Uterus (tissue), 2 donors: ENCODE measurements at regions not wholly inside any gene's neighbourhood (a gene's known extent, or its start where the extent isn't known, plus 50 kb on each side); places are given as distances from the start of the nearest gene placed in this dataset.

Experiments
- POLR2A ChIP-seq, 2 donors: fragments of 450-650 bp; IDR thresholded peaks; one replicate each; pipeline ENCODE4 v1.6.1; 2016; ENCODE audit warnings: antibody characterized with exemption in 2 of 2, mild to moderate bottlenecking in 1 of 2, moderate library complexity in 1 of 2
- TF ChIP-seq, protein P1 (sequence below), 4 experiments: fragments of 200-600 bp in 2 of 4; fragments of 450-650 bp in 2 of 4; sonication (generic) in 2 of 4; IDR thresholded peaks; one replicate each; pipeline ENCODE4 v1.5.1; 2016 to 2019; ENCODE audit warnings: antibody characterized with exemption in 4 of 4, mild to moderate bottlenecking in 2 of 4, moderate library complexity in 1 of 4

DNA sequence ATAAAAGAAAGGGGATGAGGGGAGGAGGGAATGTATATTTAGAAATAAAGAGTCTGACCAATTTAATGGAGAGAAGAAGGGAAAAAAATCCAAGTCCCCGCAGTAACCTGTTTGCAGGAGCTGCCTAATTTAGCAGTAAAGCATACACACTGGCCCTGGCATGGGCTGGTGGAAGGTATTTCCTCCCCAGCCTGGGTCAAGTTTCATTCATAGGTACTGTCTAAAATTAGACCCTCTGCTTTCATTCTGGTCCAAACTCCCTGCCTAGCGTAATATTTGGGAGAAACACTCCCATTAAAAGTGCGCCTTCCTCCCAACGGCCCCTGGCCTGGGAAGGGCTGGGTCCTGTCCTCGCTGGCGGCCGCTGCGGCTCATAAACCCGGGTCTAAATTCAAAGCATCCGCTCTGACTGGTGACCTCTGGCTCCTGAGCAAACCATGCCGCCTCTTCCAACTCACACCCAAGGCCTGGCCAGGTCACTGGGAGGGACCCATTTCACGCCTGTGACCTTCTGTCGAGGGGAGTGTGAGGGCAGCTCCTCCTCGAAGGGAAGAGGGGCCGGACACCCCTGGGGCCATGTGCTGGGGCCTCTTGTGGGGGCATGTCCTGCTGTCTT lies 123.2 kb downstream of the FGF18 start:
- TF ChIP-seq, protein P1, sequence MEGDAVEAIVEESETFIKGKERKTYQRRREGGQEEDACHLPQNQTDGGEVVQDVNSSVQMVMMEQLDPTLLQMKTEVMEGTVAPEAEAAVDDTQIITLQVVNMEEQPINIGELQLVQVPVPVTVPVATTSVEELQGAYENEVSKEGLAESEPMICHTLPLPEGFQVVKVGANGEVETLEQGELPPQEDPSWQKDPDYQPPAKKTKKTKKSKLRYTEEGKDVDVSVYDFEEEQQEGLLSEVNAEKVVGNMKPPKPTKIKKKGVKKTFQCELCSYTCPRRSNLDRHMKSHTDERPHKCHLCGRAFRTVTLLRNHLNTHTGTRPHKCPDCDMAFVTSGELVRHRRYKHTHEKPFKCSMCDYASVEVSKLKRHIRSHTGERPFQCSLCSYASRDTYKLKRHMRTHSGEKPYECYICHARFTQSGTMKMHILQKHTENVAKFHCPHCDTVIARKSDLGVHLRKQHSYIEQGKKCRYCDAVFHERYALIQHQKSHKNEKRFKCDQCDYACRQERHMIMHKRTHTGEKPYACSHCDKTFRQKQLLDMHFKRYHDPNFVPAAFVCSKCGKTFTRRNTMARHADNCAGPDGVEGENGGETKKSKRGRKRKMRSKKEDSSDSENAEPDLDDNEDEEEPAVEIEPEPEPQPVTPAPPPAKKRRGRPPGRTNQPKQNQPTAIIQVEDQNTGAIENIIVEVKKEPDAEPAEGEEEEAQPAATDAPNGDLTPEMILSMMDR (IDR thresholded peaks at IDR 0.05), result no peak
- TF ChIP-seq POLR2A (IDR thresholded peaks at IDR 0.05), result no peak
